OCI-LY3 (cell line): ENCODE measurements at regions not wholly inside any gene's neighbourhood (a gene's known extent, or its start where the extent isn't known, plus 50 kb on each side); places are given as distances from the start of the nearest gene placed in this dataset.

Source experiments
- H2AFZ ChIP-seq: fragments of 200-600, 300-600 bp; shearing (Covaris generic); 2 replicates; pipeline ENCODE4 v1.6.0; 2014; ENCODE audit warnings: antibody characterized with exemption, low read depth, low read length
- H3K27ac ChIP-seq: fragments of 200-600, 300-600 bp; sonication (generic); 2 replicates; pipeline ENCODE4 v1.5.1; 2014; ENCODE audit warnings: mild to moderate bottlenecking, low read length, moderate library complexity, mixed read lengths
- H3K27me3 ChIP-seq: fragments of 200-600, 300-600 bp; sonication (generic); 2 replicates; pipeline ENCODE4 v1.6.1; 2014; ENCODE audit warnings: low read depth, low read length, mixed read lengths
- H3K36me3 ChIP-seq: fragments of 200-600, 300-600 bp; sonication (generic); replicated peaks from 2 replicates; pipeline ENCODE3; 2014; ENCODE audit warnings: low read depth, low read length, mixed read lengths
- H3K4me1 ChIP-seq: fragments of 300-600, 200-600 bp; sonication (generic); 2 replicates; pipeline ENCODE4 v1.6.1; 2014; ENCODE audit warnings: low read length, mixed read lengths
- H3K4me2 ChIP-seq: fragments of 200-600, 300-600 bp; sonication (generic); 2 replicates; pipeline ENCODE4 v1.6.1; 2014; ENCODE audit warnings: low read length, mixed read lengths
- H3K4me3 ChIP-seq: fragments of 300-600, 200-600 bp; sonication (generic); 2 replicates; pipeline ENCODE4 v1.5.1; 2014; ENCODE audit warnings: antibody characterized with exemption, mild to moderate bottlenecking, low read length, moderate library complexity
- H3K79me2 ChIP-seq: fragments of 300-600, 200-600 bp; shearing (Covaris generic); 2 replicates; pipeline ENCODE4 v1.6.1; 2014; ENCODE audit warnings: mild to moderate bottlenecking, low read length, mixed read lengths
- H3K9ac ChIP-seq: fragments of 300-600, 200-600 bp; shearing (Covaris generic); 2 replicates; pipeline ENCODE4 v1.6.0; 2014; ENCODE audit warnings: mild to moderate bottlenecking, low read length, moderate library complexity
- H3K9me3 ChIP-seq: fragments of 200-600, 300-600 bp; shearing (Covaris generic); 2 replicates; pipeline ENCODE4 v1.6.1; 2014; ENCODE audit warnings: low read length, mixed read lengths; ENCODE audit not compliant: insufficient read depth
- H4K20me1 ChIP-seq: fragments of 200-600, 300-600 bp; sonication (generic); 2 replicates; pipeline ENCODE4 v1.6.1; 2016; ENCODE audit warnings: low read length, mixed read lengths; ENCODE audit not compliant: insufficient read depth
- EZH2phosphoT487 ChIP-seq: fragments of 200-600 bp; shearing (Covaris generic); IDR thresholded peaks from 2 replicates; pipeline ENCODE4 v1.6.1; 2018; ENCODE audit warnings: antibody characterized with exemption, mixed run types, low read depth
- TF ChIP-seq, protein P1 (sequence below): fragments of 200-600, 300-600 bp; sonication (generic); IDR thresholded peaks from 2 replicates; pipeline ENCODE4 v1.5.1; 2014; ENCODE audit warnings: antibody characterized with exemption, low read length, low read depth

DNA sequence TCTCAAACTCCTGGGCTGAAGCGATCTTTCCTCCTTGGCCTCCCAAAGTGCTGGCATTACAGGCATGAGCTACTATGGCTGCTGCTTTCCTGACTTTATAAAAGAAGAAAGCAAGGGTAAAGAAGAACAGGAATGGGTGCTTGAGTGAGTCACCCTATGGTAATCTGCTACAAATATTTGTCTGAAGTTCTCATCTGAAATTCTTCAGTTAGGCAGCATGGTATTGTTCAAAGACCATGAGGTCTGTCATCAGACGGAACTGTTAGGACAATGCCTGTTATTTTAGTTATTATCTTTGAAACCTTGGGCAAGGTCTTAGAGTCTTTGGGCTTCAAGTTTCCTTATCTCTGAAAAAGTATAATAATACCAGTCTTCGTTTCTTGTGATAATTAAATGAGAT, 695.8 kb downstream of the RNF144A start:
- no peak overlapping the region for H3K27ac ChIP-seq
- no peak overlapping the region for H2AFZ ChIP-seq
- peaks cover 6% of the 10 kb centered on the region; the same call in 1 of the 2 replicates for H3K27me3 ChIP-seq
- H3K79me2 ChIP-seq, result no peaks in the 10 kb centered on the region
- no peaks in the 10 kb centered on the region for H4K20me1 ChIP-seq
- no peaks in the 10 kb centered on the region for H3K36me3 ChIP-seq
- no peaks in the 10 kb centered on the region for H3K9me3 ChIP-seq
- H3K4me3 ChIP-seq, result no peak overlapping the region
- TF ChIP-seq, protein P1, sequence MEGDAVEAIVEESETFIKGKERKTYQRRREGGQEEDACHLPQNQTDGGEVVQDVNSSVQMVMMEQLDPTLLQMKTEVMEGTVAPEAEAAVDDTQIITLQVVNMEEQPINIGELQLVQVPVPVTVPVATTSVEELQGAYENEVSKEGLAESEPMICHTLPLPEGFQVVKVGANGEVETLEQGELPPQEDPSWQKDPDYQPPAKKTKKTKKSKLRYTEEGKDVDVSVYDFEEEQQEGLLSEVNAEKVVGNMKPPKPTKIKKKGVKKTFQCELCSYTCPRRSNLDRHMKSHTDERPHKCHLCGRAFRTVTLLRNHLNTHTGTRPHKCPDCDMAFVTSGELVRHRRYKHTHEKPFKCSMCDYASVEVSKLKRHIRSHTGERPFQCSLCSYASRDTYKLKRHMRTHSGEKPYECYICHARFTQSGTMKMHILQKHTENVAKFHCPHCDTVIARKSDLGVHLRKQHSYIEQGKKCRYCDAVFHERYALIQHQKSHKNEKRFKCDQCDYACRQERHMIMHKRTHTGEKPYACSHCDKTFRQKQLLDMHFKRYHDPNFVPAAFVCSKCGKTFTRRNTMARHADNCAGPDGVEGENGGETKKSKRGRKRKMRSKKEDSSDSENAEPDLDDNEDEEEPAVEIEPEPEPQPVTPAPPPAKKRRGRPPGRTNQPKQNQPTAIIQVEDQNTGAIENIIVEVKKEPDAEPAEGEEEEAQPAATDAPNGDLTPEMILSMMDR, result no peak
- TF ChIP-seq EZH2phosphoT487, result no peak
- no peak overlapping the region for H3K4me2 ChIP-seq
- no peak overlapping the region for H3K9ac ChIP-seq
- peaks cover 30% of the 10 kb centered on the region for H3K4me1 ChIP-seq

DNA sequence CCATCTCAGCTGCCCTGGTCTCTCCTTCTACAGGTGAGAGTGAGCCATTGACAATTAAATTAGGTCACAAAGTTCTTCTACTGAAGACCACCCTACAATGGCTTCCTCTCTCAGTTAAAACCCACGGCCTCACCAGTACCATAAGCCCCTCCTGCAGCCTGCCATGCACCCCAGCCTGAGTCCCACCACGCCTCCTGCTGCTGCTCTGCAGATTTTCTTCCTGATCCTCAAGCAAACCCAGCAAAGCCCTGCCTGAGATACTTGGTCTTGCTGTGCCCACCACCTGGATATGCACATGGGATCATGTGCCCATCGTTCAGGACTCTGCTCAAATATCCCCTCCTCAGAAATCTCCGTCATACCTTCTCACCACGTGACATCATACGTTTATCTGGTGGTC, 696.6 kb downstream of the RNF144A start:
- Histone ChIP-seq H3K27me3 (peaks cover 6% of the 10 kb centered on the region; the same call in 1 of the 2 replicates), H2AFZ (no peak overlapping the region)
- TF ChIP-seq, protein P1, result no peak
- no peak for TF ChIP-seq EZH2phosphoT487

DNA sequence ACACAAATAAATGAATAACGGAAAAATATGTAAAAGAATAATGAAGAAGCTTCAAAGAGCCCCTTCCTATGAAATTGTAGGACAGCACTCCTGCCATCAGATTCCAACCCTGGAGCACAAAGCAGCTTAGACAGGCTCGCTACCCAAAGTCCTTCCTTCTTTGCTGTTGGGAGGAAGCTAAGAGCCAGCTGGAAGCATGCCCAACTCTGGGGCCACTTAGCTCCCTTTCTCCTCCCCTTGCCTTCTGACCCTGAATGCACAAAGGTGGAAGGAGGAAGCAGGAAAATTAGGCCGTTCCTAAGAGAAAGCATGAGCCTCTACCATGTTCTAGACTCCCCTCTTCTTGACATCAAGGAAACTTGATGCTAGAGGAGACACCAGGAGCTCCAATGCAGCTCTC, 700.8 kb downstream of the RNF144A start:
- Histone ChIP-seq H3K4me1 (peaks cover 16% of the 10 kb centered on the region), H3K27me3 (peaks cover 6% of the 10 kb centered on the region; the same call in 1 of the 2 replicates), H3K4me2 (no peak overlapping the region), H2AFZ (no peak overlapping the region), H3K79me2 (no peaks in the 10 kb centered on the region), H3K9me3 (peaks cover 3% of the 10 kb centered on the region; the same call in 1 of the 2 replicates), H3K36me3 (peaks cover 6% of the 10 kb centered on the region), H3K27ac (no peak overlapping the region), H3K4me3 (no peak overlapping the region), H3K9ac (no peak overlapping the region), H4K20me1 (no peaks in the 10 kb centered on the region)
- TF ChIP-seq EZH2phosphoT487, result no peak
- TF ChIP-seq, protein P1, result no peak

More for the DNA sequence above, 696.6 kb downstream of the RNF144A start:
- H3K4me1 ChIP-seq, result peaks cover 30% of the 10 kb centered on the region
- no peaks in the 10 kb centered on the region for H4K20me1 ChIP-seq
- no peak overlapping the region for H3K4me2 ChIP-seq
- no peaks in the 10 kb centered on the region for H3K9me3 ChIP-seq
- no peaks in the 10 kb centered on the region for H3K79me2 ChIP-seq
- H3K4me3 ChIP-seq, result no peak overlapping the region
- no peaks in the 10 kb centered on the region for H3K36me3 ChIP-seq
- no peak overlapping the region for H3K9ac ChIP-seq
- no peak overlapping the region for H3K27ac ChIP-seq

DNA sequence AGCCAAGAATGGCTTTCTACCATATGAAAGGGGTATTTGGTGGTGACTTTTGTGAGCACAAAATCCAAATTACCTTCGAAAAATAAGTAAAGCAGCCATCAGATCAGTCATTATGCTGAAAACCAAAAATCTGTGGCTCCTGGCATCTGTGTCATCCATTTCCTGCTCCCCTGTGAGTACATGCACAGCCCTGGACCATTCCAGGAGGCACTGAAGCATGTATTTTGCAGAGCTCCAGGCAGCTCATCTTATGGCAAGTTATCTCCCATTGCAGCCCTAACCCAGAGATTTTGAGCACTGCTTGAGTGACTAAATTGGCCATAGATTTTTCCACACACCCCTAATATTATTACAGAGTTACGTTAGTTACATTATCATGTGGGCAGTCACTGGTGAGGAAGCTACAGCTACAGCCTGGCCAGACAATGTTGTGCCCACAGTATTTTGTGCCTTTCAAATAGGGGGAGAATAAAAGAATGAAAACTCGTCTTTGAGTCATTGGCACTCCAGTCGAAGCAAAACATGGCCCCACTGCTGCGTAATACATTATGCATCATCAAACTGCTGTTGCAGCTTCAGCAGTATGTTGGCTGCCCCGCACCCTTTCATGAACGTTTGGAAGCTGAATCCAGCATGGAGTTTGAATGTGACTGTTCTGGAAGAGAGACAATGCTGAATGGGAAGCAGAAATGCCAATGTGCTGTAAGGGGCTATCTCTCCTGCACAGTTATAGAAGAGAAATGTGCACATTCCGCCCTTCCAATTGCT, 702.2 kb downstream of the RNF144A start:
- Histone ChIP-seq H3K9ac (no peak overlapping the region), H3K36me3 (peaks cover 6% of the 10 kb centered on the region), H2AFZ (no peak overlapping the region), H3K4me2 (no peak overlapping the region), H3K79me2 (no peaks in the 10 kb centered on the region), H3K9me3 (peaks cover 3% of the 10 kb centered on the region; the same call in 1 of the 2 replicates), H3K27me3 (peaks cover 3% of the 10 kb centered on the region; the same call in 1 of the 2 replicates), H3K27ac (no peak overlapping the region), H3K4me3 (no peak overlapping the region), H3K4me1 (peaks cover 16% of the 10 kb centered on the region), H4K20me1 (no peaks in the 10 kb centered on the region)
- TF ChIP-seq, protein P1, result no peak
